Posterior cingulate gyrus (tissue), 11 donors: ENCODE measurements at regions not wholly inside any gene's neighbourhood (a gene's known extent, or its start where the extent isn't known, plus 50 kb on each side); places are given as distances from the start of the nearest gene placed in this dataset.
"Not testable (repeated sequence)": the region's sequence is repeated elsewhere in the genome, so short reads cannot be mapped to it uniquely, and the experiment has no call there.

Experiments
- DNase-seq, 10 donors: peaks; one replicate each; pipeline versions ENCODE4 v3.0.0 to v3.0.0-alpha.2; 2020 to 2021; ENCODE audit warnings: mixed read lengths in 3 of 10
- intact Hi-C: fragments of 100-400 bp; cut with DNase I; formaldehyde crosslinking; loops from one replicate; pipeline ENCODE4 v1.15.1; 2023

GRCh38 chrX:41031256-41031967 lies 53.8 kb upstream of the USP9X start:
- no peak for DNase-seq
- intact Hi-C loops, result no loop called here

- no peak for DNase-seq
- intact Hi-C loops, result no loop called here
Measured at GRCh38 chrX:41033299-41033698, 51.9 kb upstream of the USP9X start.

GRCh38 chrX:41034902-41035301 lies 50.3 kb upstream of the USP9X start:
- intact Hi-C loops, result not testable (repeated sequence)

More at GRCh38 chrX:41034902-41035301, 50.3 kb upstream of the USP9X start:
- DNase-seq, result not testable (repeated sequence)
